Ascending aorta (tissue), 2 donors: ENCODE measurements at regions not wholly inside any gene's neighbourhood (a gene's known extent, or its start where the extent isn't known, plus 50 kb on each side); places are given as distances from the start of the nearest gene placed in this dataset.

Source experiments
- DNase-seq, 2 donors: peaks; one replicate each; pipeline ENCODE4 v3.0.0-alpha.2; 2019; ENCODE audit warnings: low spot score in 2 of 2
- H3K27ac ChIP-seq, 2 donors: fragments of 200-600 bp; sonication (generic); one replicate each; pipeline ENCODE4 v1.5.1; 2016 to 2017; ENCODE audit warnings: mild to moderate bottlenecking in 1 of 2
- H3K27me3 ChIP-seq: fragments of 200-600 bp; sonication (generic); one replicate; pipeline ENCODE4 v1.5.1; 2017
- H3K36me3 ChIP-seq, 2 donors: fragments of 200-600 bp; sonication (generic); one replicate each; pipeline ENCODE4 v1.5.1; 2016
- H3K4me1 ChIP-seq, 2 donors: fragments of 200-600 bp; sonication (generic); one replicate each; pipeline ENCODE4 v1.5.1; 2016 to 2017; ENCODE audit warnings: mild to moderate bottlenecking in 1 of 2
- H3K4me3 ChIP-seq, 2 donors: fragments of 200-600 bp; sonication (generic); one replicate each; pipeline ENCODE4 v1.5.1; 2016 to 2017; ENCODE audit warnings: mild to moderate bottlenecking in 1 of 2
- H3K9me3 ChIP-seq, 2 donors: fragments of 200-600 bp; sonication (generic); one replicate each; pipeline ENCODE4 v1.5.1; 2016
- CTCF ChIP-seq, 3 experiments: fragments of 200-600 bp in 2 of 3; fragments of 450-650 bp in 1 of 3; sonication (generic) in 2 of 3; IDR thresholded peaks; one replicate each; pipeline ENCODE4 v1.5.1; 2016 to 2019; ENCODE audit warnings: antibody characterized with exemption in 3 of 3, mild to moderate bottlenecking in 1 of 3, moderate library complexity in 1 of 3
- intact Hi-C: fragments of 100-400 bp; cut with DNase I; formaldehyde crosslinking; loops from one replicate; pipeline ENCODE4 v1.15.1; 2023

- intact Hi-C loops = no loop called here
- H3K27me3 ChIP-seq = no peaks in the 10 kb centered on the region
Measured at GRCh38 chr6:4291453-4292403, 156.4 kb upstream of the ECI2 start.

GRCh38 chr6:4289770-4290320 is 154.5 kb upstream of the ECI2 start:
- no peak for DNase-seq
- Histone ChIP-seq H3K9me3 (no peaks in the 10 kb centered on the region), H3K27me3 (no peaks in the 10 kb centered on the region), H3K4me3 (no peak overlapping the region), H3K4me1 (no peaks in the 10 kb centered on the region), H3K36me3 (no peaks in the 10 kb centered on the region), H3K27ac (no peak overlapping the region)
- intact Hi-C loops = no loop called here
- no peak for TF ChIP-seq CTCF (IDR thresholded peaks at IDR 0.05)

More at GRCh38 chr6:4291453-4292403, 156.4 kb upstream of the ECI2 start:
- Histone ChIP-seq H3K36me3 (no peaks in the 10 kb centered on the region), H3K9me3 (no peaks in the 10 kb centered on the region), H3K27ac (no peak overlapping the region), H3K4me3 (no peak overlapping the region), H3K4me1 (no peaks in the 10 kb centered on the region)
- no peak for TF ChIP-seq CTCF (IDR thresholded peaks at IDR 0.05)
- no peak for DNase-seq

- H3K27me3 ChIP-seq = no peaks in the 10 kb centered on the region
- no peak overlapping the region for H3K27ac ChIP-seq
- no peak overlapping the region for H3K4me3 ChIP-seq
- H3K4me1 ChIP-seq = no peaks in the 10 kb centered on the region
- H3K36me3 ChIP-seq = no peaks in the 10 kb centered on the region
- H3K9me3 ChIP-seq = no peaks in the 10 kb centered on the region
- intact Hi-C loops = no loop called here
- no peak for DNase-seq
- no peak for TF ChIP-seq CTCF (IDR thresholded peaks at IDR 0.05)
Measured at GRCh38 chr6:4287811-4288244, 152.5 kb upstream of the ECI2 start.

GRCh38 chr6:4287372-4287771 is 152.0 kb upstream of the ECI2 start:
- H3K4me1 ChIP-seq = no peaks in the 10 kb centered on the region
- H3K27me3 ChIP-seq = no peaks in the 10 kb centered on the region
- no peak for DNase-seq
- no peak overlapping the region for H3K27ac ChIP-seq
- no peak overlapping the region for H3K4me3 ChIP-seq
- H3K36me3 ChIP-seq = no peaks in the 10 kb centered on the region
- H3K9me3 ChIP-seq = no peaks in the 10 kb centered on the region
- TF ChIP-seq CTCF (IDR thresholded peaks at IDR 0.05) = no peak
- intact Hi-C loops = no loop called here

GRCh38 chr6:4282926-4283325 is 147.6 kb upstream of the ECI2 start:
- Histone ChIP-seq H3K4me3 (no peak overlapping the region), H3K36me3 (no peaks in the 10 kb centered on the region), H3K4me1 (peaks cover 0 to 4% of the 10 kb centered on the region in 2 donors), H3K27me3 (no peaks in the 10 kb centered on the region), H3K9me3 (no peaks in the 10 kb centered on the region), H3K27ac (no peak overlapping the region)
- no peak for TF ChIP-seq CTCF (IDR thresholded peaks at IDR 0.05)
- no peak for DNase-seq
- intact Hi-C loops = no loop called here
